GM21381 (cell line): ENCODE measurements at regions not wholly inside any gene's neighbourhood (a gene's known extent, or its start where the extent isn't known, plus 50 kb on each side); places are given as distances from the start of the nearest gene placed in this dataset.
"Not testable (repeated sequence)": the region's sequence is repeated elsewhere in the genome, so short reads cannot be mapped to it uniquely, and the experiment has no call there.

Experiments used
- ATAC-seq: cut with Tn5 transposase; IDR thresholded peaks from one replicate; pipeline ENCODE4 v1.9.1; 2021; ENCODE audit warnings: mild to moderate bottlenecking, moderate library complexity; ENCODE audit not compliant: unreplicated experiment

GRCh38 chr4:149870008-149870407 lies 54.4 kb upstream of the IQCM start:
- ATAC-seq: no peak

GRCh38 chr4:149881744-149882143 lies 66.1 kb upstream of the IQCM start:
- no peak for ATAC-seq

GRCh38 chr4:149882251-149882650 lies 66.6 kb upstream of the IQCM start:
- no peak for ATAC-seq

GRCh38 chr4:149884046-149884445 lies 68.4 kb upstream of the IQCM start:
- ATAC-seq: no peak

- peak; percentile 68 for ATAC-seq
Measured at GRCh38 chr4:149884529-149885181, 69.0 kb upstream of the IQCM start.

GRCh38 chr4:149885896-149886295 lies 70.3 kb upstream of the IQCM start:
- ATAC-seq: no peak

GRCh38 chr4:149886786-149887490 lies 71.3 kb upstream of the IQCM start:
- ATAC-seq: no peak

GRCh38 chr4:149889991-149890390 lies 74.3 kb upstream of the IQCM start:
- ATAC-seq: no peak

- ATAC-seq: no peak
Measured at GRCh38 chr4:149890531-149890930, 74.9 kb upstream of the IQCM start.

- no peak for ATAC-seq
Measured at GRCh38 chr4:149891426-149891825, 75.8 kb upstream of the IQCM start.

- no peak for ATAC-seq
Measured at GRCh38 chr4:149896432-149896831, 80.8 kb upstream of the IQCM start.

GRCh38 chr4:149897783-149898182 lies 82.1 kb upstream of the IQCM start:
- no peak for ATAC-seq

GRCh38 chr4:149901128-149901527 lies 85.5 kb upstream of the IQCM start:
- no peak for ATAC-seq

- ATAC-seq: no peak
Measured at GRCh38 chr4:149902242-149902641, 86.6 kb upstream of the IQCM start.

- no peak for ATAC-seq
Measured at GRCh38 chr4:149910177-149910576, 94.5 kb upstream of the IQCM start.

- no peak for ATAC-seq
Measured at GRCh38 chr4:149910604-149911350, 95.1 kb upstream of the IQCM start.

GRCh38 chr4:149911354-149911753 lies 95.7 kb upstream of the IQCM start:
- no peak for ATAC-seq

GRCh38 chr4:149912000-149912399 lies 96.4 kb upstream of the IQCM start:
- ATAC-seq: no peak

GRCh38 chr4:149914119-149915115 lies 98.8 kb upstream of the IQCM start:
- ATAC-seq: peak; percentile 86

- not testable (repeated sequence) for ATAC-seq
Measured at GRCh38 chr4:149915735-149916134, 100.1 kb upstream of the IQCM start.

GRCh38 chr4:149923736-149924135 lies 108.1 kb upstream of the IQCM start:
- no peak for ATAC-seq
